ENCODE measurements at regions not wholly inside any gene's neighbourhood (a gene's known extent, or its start where the extent isn't known, plus 50 kb on each side); places are given as distances from the start of the nearest gene placed in this dataset.
"Not testable (repeated sequence)": the region's sequence is repeated elsewhere in the genome, so short reads cannot be mapped to it uniquely, and the experiment has no call there.

DNA sequence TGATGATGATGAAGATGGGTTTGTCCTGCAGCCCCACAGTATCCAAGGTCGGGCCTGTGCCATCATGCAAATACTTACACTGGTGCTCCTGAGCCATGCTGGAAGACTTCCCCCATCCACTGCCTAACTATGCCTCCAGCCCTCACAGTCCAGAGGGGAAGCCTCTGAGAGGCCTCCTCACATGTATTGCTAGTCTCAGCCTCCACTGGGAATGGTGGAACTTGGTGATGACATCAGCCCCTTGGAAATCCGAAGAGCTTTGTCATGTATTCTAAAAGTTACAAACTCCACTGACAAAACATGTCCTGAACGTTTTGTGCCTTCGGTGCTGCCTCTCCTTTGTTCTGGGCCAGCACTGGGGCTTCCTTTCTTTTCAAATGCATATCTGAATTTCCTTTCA is 61.1 kb upstream of the DMRTB1 start:
- no peak for TF ChIP-seq ZNF391 (tag by site-specific recombination; IDR thresholded peaks at IDR 0.05; ENCODE audit: borderline replicate concordance, low read depth)
- TF ChIP-seq, protein P1, sequence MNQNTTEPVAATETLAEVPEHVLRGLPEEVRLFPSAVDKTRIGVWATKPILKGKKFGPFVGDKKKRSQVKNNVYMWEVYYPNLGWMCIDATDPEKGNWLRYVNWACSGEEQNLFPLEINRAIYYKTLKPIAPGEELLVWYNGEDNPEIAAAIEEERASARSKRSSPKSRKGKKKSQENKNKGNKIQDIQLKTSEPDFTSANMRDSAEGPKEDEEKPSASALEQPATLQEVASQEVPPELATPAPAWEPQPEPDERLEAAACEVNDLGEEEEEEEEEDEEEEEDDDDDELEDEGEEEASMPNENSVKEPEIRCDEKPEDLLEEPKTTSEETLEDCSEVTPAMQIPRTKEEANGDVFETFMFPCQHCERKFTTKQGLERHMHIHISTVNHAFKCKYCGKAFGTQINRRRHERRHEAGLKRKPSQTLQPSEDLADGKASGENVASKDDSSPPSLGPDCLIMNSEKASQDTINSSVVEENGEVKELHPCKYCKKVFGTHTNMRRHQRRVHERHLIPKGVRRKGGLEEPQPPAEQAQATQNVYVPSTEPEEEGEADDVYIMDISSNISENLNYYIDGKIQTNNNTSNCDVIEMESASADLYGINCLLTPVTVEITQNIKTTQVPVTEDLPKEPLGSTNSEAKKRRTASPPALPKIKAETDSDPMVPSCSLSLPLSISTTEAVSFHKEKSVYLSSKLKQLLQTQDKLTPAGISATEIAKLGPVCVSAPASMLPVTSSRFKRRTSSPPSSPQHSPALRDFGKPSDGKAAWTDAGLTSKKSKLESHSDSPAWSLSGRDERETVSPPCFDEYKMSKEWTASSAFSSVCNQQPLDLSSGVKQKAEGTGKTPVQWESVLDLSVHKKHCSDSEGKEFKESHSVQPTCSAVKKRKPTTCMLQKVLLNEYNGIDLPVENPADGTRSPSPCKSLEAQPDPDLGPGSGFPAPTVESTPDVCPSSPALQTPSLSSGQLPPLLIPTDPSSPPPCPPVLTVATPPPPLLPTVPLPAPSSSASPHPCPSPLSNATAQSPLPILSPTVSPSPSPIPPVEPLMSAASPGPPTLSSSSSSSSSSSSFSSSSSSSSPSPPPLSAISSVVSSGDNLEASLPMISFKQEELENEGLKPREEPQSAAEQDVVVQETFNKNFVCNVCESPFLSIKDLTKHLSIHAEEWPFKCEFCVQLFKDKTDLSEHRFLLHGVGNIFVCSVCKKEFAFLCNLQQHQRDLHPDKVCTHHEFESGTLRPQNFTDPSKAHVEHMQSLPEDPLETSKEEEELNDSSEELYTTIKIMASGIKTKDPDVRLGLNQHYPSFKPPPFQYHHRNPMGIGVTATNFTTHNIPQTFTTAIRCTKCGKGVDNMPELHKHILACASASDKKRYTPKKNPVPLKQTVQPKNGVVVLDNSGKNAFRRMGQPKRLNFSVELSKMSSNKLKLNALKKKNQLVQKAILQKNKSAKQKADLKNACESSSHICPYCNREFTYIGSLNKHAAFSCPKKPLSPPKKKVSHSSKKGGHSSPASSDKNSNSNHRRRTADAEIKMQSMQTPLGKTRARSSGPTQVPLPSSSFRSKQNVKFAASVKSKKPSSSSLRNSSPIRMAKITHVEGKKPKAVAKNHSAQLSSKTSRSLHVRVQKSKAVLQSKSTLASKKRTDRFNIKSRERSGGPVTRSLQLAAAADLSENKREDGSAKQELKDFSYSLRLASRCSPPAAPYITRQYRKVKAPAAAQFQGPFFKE (tag by site-specific recombination; IDR thresholded peaks at IDR 0.05; ENCODE audit: borderline replicate concordance), result no peak
- TF ChIP-seq ZNF658 (tag by site-specific recombination; IDR thresholded peaks at IDR 0.05), result no peak
- TF ChIP-seq ZNF19 (tag by site-specific recombination; IDR thresholded peaks at IDR 0.05; ENCODE audit: low read depth), result no peak
- no peak for TF ChIP-seq ZBTB21 (tag by site-specific recombination; IDR thresholded peaks at IDR 0.05)
- no peak for TF ChIP-seq EGR2 (tag by site-specific recombination; IDR thresholded peaks at IDR 0.05; ENCODE audit: low read depth)
- TF ChIP-seq ZNF843 (tag by site-specific recombination; IDR thresholded peaks at IDR 0.05), result no peak
- no peak for TF ChIP-seq ZFHX2 (tag by site-specific recombination; conservative IDR thresholded peaks at IDR 0.05)
- no peak for TF ChIP-seq ZNF335 (tag by site-specific recombination; conservative IDR thresholded peaks at IDR 0.05)
- no peak for TF ChIP-seq REPIN1 (tag by site-specific recombination; IDR thresholded peaks at IDR 0.05; ENCODE audit: low read depth)
- TF ChIP-seq MEIS1 (CRISPR knock-in tag; IDR thresholded peaks at IDR 0.05; ENCODE audit: borderline replicate concordance), result no peak
- no peak for TF ChIP-seq ZNF707 (tag by site-specific recombination; IDR thresholded peaks at IDR 0.05)
- no peak for TF ChIP-seq ZNF24 (tag by site-specific recombination; IDR thresholded peaks at IDR 0.05)
- TF ChIP-seq ZNF549 (tag by site-specific recombination; IDR thresholded peaks at IDR 0.05), result no peak
- ChIA-PET CTCF (interaction anchor here (1.1 to 3.3 kb wide), 2 partner anchors 15 to 120 kb away, joined by 3 to 18 read pairs; no protein-coding TSS in a partner anchor), POLR2A (no interaction called here)

DNA sequence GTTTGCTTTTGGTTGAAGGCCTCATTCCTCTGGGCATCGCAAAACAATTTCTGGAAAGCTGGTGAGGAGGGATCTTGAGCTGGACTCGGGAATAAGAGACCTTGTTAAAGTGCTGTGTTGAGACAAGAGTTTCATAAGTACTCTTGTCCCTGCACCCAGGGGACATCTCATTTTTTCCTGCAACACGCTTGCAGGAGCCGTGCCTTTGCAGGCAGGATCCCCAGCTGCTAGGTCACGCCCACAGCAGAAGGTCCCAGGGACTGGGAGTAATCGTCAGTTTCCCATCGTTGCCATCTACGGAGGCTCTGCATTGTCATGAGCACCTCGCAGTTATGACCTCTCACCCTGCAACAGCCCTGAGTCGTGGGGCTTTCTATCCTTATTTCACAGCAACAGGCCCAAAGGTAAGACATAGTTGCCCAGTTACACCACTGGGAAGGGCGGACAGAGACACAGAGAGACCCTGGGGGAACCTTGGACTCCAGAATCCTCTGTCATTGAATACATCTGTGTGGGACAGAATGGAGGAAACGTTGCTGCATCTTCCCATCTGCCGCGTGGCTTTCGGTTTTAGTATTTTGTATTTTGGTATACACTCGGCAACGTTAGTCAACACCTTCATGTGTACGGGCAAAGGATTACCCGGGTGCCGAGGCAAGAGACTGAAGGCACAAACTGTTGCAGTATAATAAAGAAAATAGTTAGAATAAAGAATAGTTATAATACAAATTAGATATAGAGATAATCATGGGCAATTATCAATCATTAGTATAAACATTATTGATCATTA is 60.4 kb upstream of the DMRTB1 start:
- H3K4me1 ChIP-seq (ENCODE audit: control insufficient read depth, insufficient read depth, low read length), result no peaks in the 10 kb centered on the region
- TF ChIP-seq ZNF623 (tag by site-specific recombination; IDR thresholded peaks at IDR 0.05), result no peak
- no peak for TF ChIP-seq SCRT1 (tag by site-specific recombination; IDR thresholded peaks at IDR 0.05; ENCODE audit: borderline replicate concordance)
- H3K27ac ChIP-seq (ENCODE audit: extremely low read depth, low read depth, low read length), result no peak overlapping the region
- no peak overlapping the region for H3K4me3 ChIP-seq (ENCODE audit: low read depth, low read length)
- H3K9me3 ChIP-seq (ENCODE audit: control insufficient read depth, insufficient read depth, low read depth, low read length), result no peaks in the 10 kb centered on the region
- ChIA-PET POLR2A (no interaction called here), CTCF (interaction anchor here (1.1 to 3.3 kb wide), 2 partner anchors 15 to 120 kb away, joined by 3 to 18 read pairs; no protein-coding TSS in a partner anchor)
- H3K36me3 ChIP-seq (ENCODE audit: control insufficient read depth in 2 of 2, insufficient read depth in 1 of 2, low read length in 2 of 2), result no peaks in the 10 kb centered on the region

More for the DNA sequence above, 61.1 kb upstream of the DMRTB1 start:
- no peaks in the 10 kb centered on the region for H3K4me1 ChIP-seq (ENCODE audit: control insufficient read depth, insufficient read depth, low read length)
- no peaks in the 10 kb centered on the region for H3K9me3 ChIP-seq (ENCODE audit: control insufficient read depth, insufficient read depth, low read depth, low read length)
- no peaks in the 10 kb centered on the region for H3K36me3 ChIP-seq (ENCODE audit: control insufficient read depth in 2 of 2, insufficient read depth in 1 of 2, low read length in 2 of 2)
- no peak overlapping the region for H3K4me3 ChIP-seq (ENCODE audit: low read depth, low read length)
- H3K27ac ChIP-seq (ENCODE audit: extremely low read depth, low read depth, low read length), result no peak overlapping the region

GRCh38 chr1:53399370-53400133 is 59.6 kb upstream of the DMRTB1 start:
- CTCF ChIA-PET, result interaction anchor here (3.3 kb wide), 1 partner anchor 121 kb away, joined by 18 read pairs; no protein-coding TSS in a partner anchor
- POLR2A ChIA-PET; H3K4me1 ChIP-seq (ENCODE audit: control insufficient read depth, insufficient read depth, low read length): not testable (repeated sequence)

More at GRCh38 chr1:53399370-53400133, 59.6 kb upstream of the DMRTB1 start:
- not testable (repeated sequence) for H3K27ac ChIP-seq (ENCODE audit: extremely low read depth, low read depth, low read length); H3K4me3 ChIP-seq (ENCODE audit: low read depth, low read length); H3K36me3 ChIP-seq (ENCODE audit: control insufficient read depth in 2 of 2, insufficient read depth in 1 of 2, low read length in 2 of 2); H3K9me3 ChIP-seq (ENCODE audit: control insufficient read depth, insufficient read depth, low read depth, low read length)
